Mesenchymal stem cell (in vitro differentiated cells and primary cell): ENCODE measurements at regions not wholly inside any gene's neighbourhood (a gene's known extent, or its start where the extent isn't known, plus 50 kb on each side); places are given as distances from the start of the nearest gene placed in this dataset.

ENCODE experiments used
- DNase-seq: peaks from one replicate; pipeline ENCODE4 v3.0.0-alpha.2; 2013
- H2AFZ ChIP-seq: one replicate; pipeline ENCODE4 v1.6.1; 2013; ENCODE audit warnings: low read depth, mild to moderate bottlenecking, control low read depth, inconsistent platforms, low read length, moderate library complexity
- H2AK5ac ChIP-seq: 2 replicates; pipeline ENCODE4 v1.6.1; 2013; ENCODE audit warnings: low read length, moderate library complexity, mild to moderate bottlenecking, inconsistent platforms; ENCODE audit not compliant: severe bottlenecking
- H2BK120ac ChIP-seq: one replicate; pipeline ENCODE4 v1.6.1; 2013; ENCODE audit warnings: low read depth, mild to moderate bottlenecking, inconsistent platforms, low read length, moderate library complexity
- H2BK12ac ChIP-seq, 2 experiments: one replicate each; pipeline ENCODE4 v1.6.1; 2013; ENCODE audit warnings: inconsistent platforms in 2 of 2, low read length in 2 of 2, mild to moderate bottlenecking in 2 of 2, moderate library complexity in 2 of 2, control low read depth in 1 of 2
- H2BK15ac ChIP-seq: one replicate; pipeline ENCODE4 v1.6.1; 2013; ENCODE audit warnings: mild to moderate bottlenecking, low read depth, inconsistent platforms; ENCODE audit not compliant: poor library complexity, severe bottlenecking
- H2BK5ac ChIP-seq: 2 replicates; pipeline ENCODE4 v1.6.1; 2013; ENCODE audit warnings: low read depth, mild to moderate bottlenecking, low read length, control low read depth, inconsistent platforms; ENCODE audit not compliant: poor library complexity, severe bottlenecking
- H3K14ac ChIP-seq, 2 experiments: one replicate each; pipeline ENCODE4 v1.6.1; 2013; ENCODE audit warnings: inconsistent platforms in 2 of 2, low read length in 2 of 2, control low read depth in 1 of 2, mild to moderate bottlenecking in 1 of 2, moderate library complexity in 1 of 2
- H3K18ac ChIP-seq, 2 experiments: one replicate each; pipeline ENCODE4 v1.6.1; 2013; ENCODE audit warnings: inconsistent platforms in 2 of 2, low read length in 2 of 2, control low read depth in 1 of 2, low read depth in 1 of 2, mild to moderate bottlenecking in 1 of 2
- H3K23ac ChIP-seq, 2 experiments: one replicate each; pipeline ENCODE4 v1.6.1; 2013; ENCODE audit warnings: inconsistent platforms in 2 of 2, low read length in 2 of 2, mild to moderate bottlenecking in 2 of 2, moderate library complexity in 2 of 2, control low read depth in 1 of 2
- H3K27ac ChIP-seq: 2 replicates; pipeline ENCODE4 v1.5.1; 2013; ENCODE audit warnings: mild to moderate bottlenecking, moderate library complexity, low read length, control low read depth, inconsistent platforms; ENCODE audit not compliant: poor library complexity, severe bottlenecking
- H3K27me3 ChIP-seq, 2 experiments: 2 replicates each; pipeline versions ENCODE4 v1.6.1 to v1.7.0; 2013; ENCODE audit warnings: low read length in 2 of 2, mild to moderate bottlenecking in 2 of 2, moderate library complexity in 2 of 2, control low read depth in 1 of 2, inconsistent platforms in 1 of 2; ENCODE audit not compliant: control insufficient read depth in 1 of 2, insufficient read depth in 1 of 2
- H3K36me3 ChIP-seq, 2 experiments: 2 replicates each; pipeline versions ENCODE4 v1.6.1 to v1.7.0; 2013; ENCODE audit warnings: low read length in 2 of 2, control low read depth in 1 of 2, inconsistent platforms in 1 of 2, low read depth in 1 of 2, mild to moderate bottlenecking in 1 of 2; ENCODE audit not compliant: insufficient read depth in 2 of 2, control insufficient read depth in 1 of 2
- H3K4ac ChIP-seq, 2 experiments: one replicate each; pipeline ENCODE4 v1.6.1; 2013; ENCODE audit warnings: inconsistent platforms in 2 of 2, low read length in 2 of 2, mild to moderate bottlenecking in 2 of 2, moderate library complexity in 2 of 2, control low read depth in 1 of 2, low read depth in 1 of 2
- H3K4me1 ChIP-seq: 2 replicates; pipeline ENCODE4 v1.6.1; 2013; ENCODE audit warnings: low read depth, low read length, control low read depth; ENCODE audit not compliant: control insufficient read depth, insufficient read depth
- H3K4me2 ChIP-seq: 2 replicates; pipeline ENCODE4 v1.6.1; 2013; ENCODE audit warnings: low read length, mild to moderate bottlenecking, inconsistent platforms; ENCODE audit not compliant: poor library complexity, severe bottlenecking
- H3K4me3 ChIP-seq, 2 experiments: 2 replicates each; pipeline versions ENCODE4 v1.5.1 to v1.7.0; 2013; ENCODE audit warnings: low read length in 2 of 2, mild to moderate bottlenecking in 2 of 2, control low read depth in 1 of 2, low read depth in 1 of 2; ENCODE audit not compliant: insufficient read depth in 1 of 2
- H3K79me1 ChIP-seq: replicated peaks from 2 replicates; pipeline ENCODE4 v1.6.1; 2013; ENCODE audit warnings: mild to moderate bottlenecking, control low read depth, low read length, inconsistent platforms; ENCODE audit not compliant: poor library complexity, severe bottlenecking
- H3K9ac ChIP-seq: 2 replicates; pipeline ENCODE4 v1.7.0; 2013; ENCODE audit warnings: mild to moderate bottlenecking, low read length, moderate library complexity
- H3K9me3 ChIP-seq: 2 replicates; pipeline ENCODE4 v1.7.0; 2013; ENCODE audit warnings: mild to moderate bottlenecking, low read length; ENCODE audit not compliant: control insufficient read depth
- H4K8ac ChIP-seq: one replicate; pipeline ENCODE4 v1.6.1; 2013; ENCODE audit warnings: inconsistent platforms, mild to moderate bottlenecking, low read length, moderate library complexity
- H4K91ac ChIP-seq: one replicate; pipeline ENCODE4 v1.6.1; 2013; ENCODE audit warnings: mild to moderate bottlenecking, low read length, inconsistent platforms
- WGBS: methylation state at CpG from one replicate; pipeline ENCODE4 v1.1.7; 2013; ENCODE audit warnings: mixed read lengths; 5-methylcytosine and 5-hydroxymethylcytosine counted together

- no peak for DNase-seq
- Histone ChIP-seq H3K27me3 (no peaks in the 10 kb centered on the region), H3K4ac (no peak overlapping the region), H4K8ac (no peak overlapping the region), H3K4me1 (no peaks in the 10 kb centered on the region), H3K9me3 (peaks cover 5% of the 10 kb centered on the region), H4K91ac (no peak overlapping the region), H2BK12ac (no peak overlapping the region), H3K4me2 (no peak overlapping the region), H2BK15ac (no peak overlapping the region), H3K36me3 (no peaks in the 10 kb centered on the region), H3K18ac (no peak overlapping the region), H3K23ac (no peak overlapping the region), H3K9ac (no peak overlapping the region), H2AK5ac (no peak overlapping the region), H3K27ac (no peak overlapping the region), H3K14ac (no peak overlapping the region), H2BK120ac (no peak overlapping the region), H3K79me1 (no peaks in the 10 kb centered on the region), H3K4me3 (no peak overlapping the region), H2AFZ (no peak overlapping the region), H2BK5ac (no peak overlapping the region)
- WGBS = 93% methylated on average over 4 of the region's 5 CpGs
Measured at GRCh38 chr10:61319386-61320256, 133.6 kb downstream of the TMEM26 start.

DNA sequence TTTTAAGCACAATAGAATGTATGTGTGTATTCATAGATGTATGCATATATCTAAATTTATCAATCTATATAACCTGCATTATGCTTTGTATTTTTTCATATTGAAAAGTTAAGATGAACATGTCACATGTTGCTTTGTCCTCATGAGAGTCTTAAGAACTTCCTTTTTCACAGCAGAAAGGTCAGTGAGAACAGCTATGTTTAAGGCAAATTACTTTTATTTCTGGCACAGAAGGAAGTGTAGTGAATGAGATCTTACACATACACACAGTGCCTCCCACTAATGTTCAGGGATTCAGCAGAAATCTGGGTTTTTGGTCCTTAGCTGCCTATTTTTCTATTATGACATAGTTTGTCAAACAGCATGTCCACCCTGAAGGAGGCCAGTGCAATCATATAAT, 134.8 kb downstream of the TMEM26 start:
- H3K36me3 ChIP-seq = no peaks in the 10 kb centered on the region
- H3K4me2 ChIP-seq = no peak overlapping the region
- no peak overlapping the region for H3K4ac ChIP-seq
- H3K9ac ChIP-seq = no peak overlapping the region
- H2BK15ac ChIP-seq = no peak overlapping the region
- no peaks in the 10 kb centered on the region for H3K79me1 ChIP-seq
- no peak overlapping the region for H3K18ac ChIP-seq
- H4K91ac ChIP-seq = no peak overlapping the region
- peaks cover 5% of the 10 kb centered on the region for H3K9me3 ChIP-seq
- no peak overlapping the region for H2AFZ ChIP-seq
- H3K4me1 ChIP-seq = no peaks in the 10 kb centered on the region
- no peak overlapping the region for H2BK120ac ChIP-seq
- H4K8ac ChIP-seq = no peak overlapping the region
- no peak overlapping the region for H3K14ac ChIP-seq
- H3K23ac ChIP-seq = no peak overlapping the region
- H3K27ac ChIP-seq = no peak overlapping the region
- H3K4me3 ChIP-seq = no peak overlapping the region
- H3K27me3 ChIP-seq = no peaks in the 10 kb centered on the region
- no peak for DNase-seq
- H2BK5ac ChIP-seq = no peak overlapping the region
- no peak overlapping the region for H2AK5ac ChIP-seq
- no peak overlapping the region for H2BK12ac ChIP-seq

GRCh38 chr10:61317706-61318105, 135.5 kb downstream of the TMEM26 start:
- Histone ChIP-seq H3K79me1 (no peaks in the 10 kb centered on the region), H3K4ac (no peak overlapping the region), H2BK12ac (no peak overlapping the region), H3K18ac (no peak overlapping the region), H3K4me2 (no peak overlapping the region), H3K4me1 (no peaks in the 10 kb centered on the region), H3K27ac (no peak overlapping the region), H3K14ac (no peak overlapping the region), H2AK5ac (no peak overlapping the region), H2BK5ac (no peak overlapping the region), H3K23ac (no peak overlapping the region), H3K4me3 (no peak overlapping the region), H3K27me3 (no peaks in the 10 kb centered on the region), H3K9ac (no peak overlapping the region), H3K9me3 (peaks cover 5% of the 10 kb centered on the region), H4K8ac (no peak overlapping the region), H2BK15ac (no peak overlapping the region), H2BK120ac (no peak overlapping the region), H4K91ac (no peak overlapping the region), H3K36me3 (no peaks in the 10 kb centered on the region), H2AFZ (no peak overlapping the region)
- DNase-seq = no peak

DNA sequence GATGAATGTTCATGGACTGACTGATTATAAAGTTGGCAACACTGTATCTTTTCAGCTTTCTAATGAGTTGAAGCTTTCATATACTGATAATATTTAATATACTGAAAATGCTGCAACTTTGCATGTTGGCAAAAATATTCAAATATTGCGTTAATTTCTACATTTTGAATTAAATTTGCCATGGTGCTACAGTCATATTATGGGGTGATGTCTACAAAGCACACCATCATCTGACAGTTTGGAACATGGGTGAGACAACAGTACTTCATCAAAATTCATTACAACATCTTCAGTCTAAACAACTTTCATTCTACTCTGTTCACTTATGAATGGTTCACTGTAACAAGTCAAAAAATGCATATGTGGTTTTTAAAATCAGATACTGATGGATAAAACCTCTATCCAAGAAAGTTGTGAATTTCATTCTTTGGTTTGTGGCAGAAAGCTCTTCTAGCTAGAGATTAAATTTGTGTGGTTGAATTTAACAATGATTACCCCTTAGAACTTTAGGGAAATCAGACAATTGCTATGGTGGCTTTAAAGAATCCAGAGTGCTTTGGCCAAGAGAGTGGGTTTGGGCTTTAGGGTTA, 136.4 kb downstream of the TMEM26 start:
- H3K4me1 ChIP-seq = no peaks in the 10 kb centered on the region
- H3K9ac ChIP-seq = no peak overlapping the region
- no CpG with 5 or more reads among the region's 1 CpG for WGBS
- H3K14ac ChIP-seq = no peak overlapping the region
- no peaks in the 10 kb centered on the region for H3K79me1 ChIP-seq
- no peak overlapping the region for H3K4me3 ChIP-seq
- H2BK12ac ChIP-seq = no peak overlapping the region
- no peak overlapping the region for H2AFZ ChIP-seq
- H2BK120ac ChIP-seq = no peak overlapping the region
- DNase-seq = no peak
- no peak overlapping the region for H2BK5ac ChIP-seq
- H3K9me3 ChIP-seq = peaks cover 5% of the 10 kb centered on the region
- no peak overlapping the region for H4K8ac ChIP-seq
- H4K91ac ChIP-seq = no peak overlapping the region
- no peaks in the 10 kb centered on the region for H3K36me3 ChIP-seq
- no peak overlapping the region for H2AK5ac ChIP-seq
- H3K23ac ChIP-seq = no peak overlapping the region
- H3K27ac ChIP-seq = no peak overlapping the region
- H3K27me3 ChIP-seq = no peaks in the 10 kb centered on the region
- no peak overlapping the region for H3K4me2 ChIP-seq
- H3K4ac ChIP-seq = no peak overlapping the region
- no peak overlapping the region for H3K18ac ChIP-seq
- H2BK15ac ChIP-seq = no peak overlapping the region
